ENCODE measurements at regions not wholly inside any gene's neighbourhood (a gene's known extent, or its start where the extent isn't known, plus 50 kb on each side); places are given as distances from the start of the nearest gene placed in this dataset.

- H2AFZ ChIP-seq = no peak overlapping the region
- WGBS (ENCODE audit: low lambda C conversion rate, missing lambda C conversion rate) = 52% methylated on average over 1 of the region's 1 CpG
- no peaks in the 10 kb centered on the region for H4K20me1 ChIP-seq (ENCODE audit: insufficient read depth, poor library complexity, severe bottlenecking)
- no peaks in the 10 kb centered on the region for H3K4me1 ChIP-seq (ENCODE audit: insufficient read depth)
- H3K9me3 ChIP-seq (ENCODE audit: low read depth) = no peaks in the 10 kb centered on the region
- no peak overlapping the region for H3K27ac ChIP-seq
- no peak overlapping the region for H3K4me2 ChIP-seq
- H3K79me2 ChIP-seq = no peaks in the 10 kb centered on the region
- no peaks in the 10 kb centered on the region for H3K9me2 ChIP-seq (replicated peaks; ENCODE audit: insufficient read depth)
- no peaks in the 10 kb centered on the region for H3K36me3 ChIP-seq (replicated peaks; ENCODE audit: insufficient read depth, low read depth)
- H3K4me3 ChIP-seq = no peak overlapping the region
- DNase-seq (ENCODE audit: low spot score) = no peak
- H3K27me3 ChIP-seq = no peaks in the 10 kb centered on the region
- TF ChIP-seq EZH2phosphoT487 (IDR thresholded peaks at IDR 0.05; ENCODE audit: low read depth, severe bottlenecking, unreplicated experiment) (no peak), EZH2 (IDR thresholded peaks at IDR 0.05; ENCODE audit: borderline replicate concordance) (no peak)
- TF ChIP-seq, protein P1, sequence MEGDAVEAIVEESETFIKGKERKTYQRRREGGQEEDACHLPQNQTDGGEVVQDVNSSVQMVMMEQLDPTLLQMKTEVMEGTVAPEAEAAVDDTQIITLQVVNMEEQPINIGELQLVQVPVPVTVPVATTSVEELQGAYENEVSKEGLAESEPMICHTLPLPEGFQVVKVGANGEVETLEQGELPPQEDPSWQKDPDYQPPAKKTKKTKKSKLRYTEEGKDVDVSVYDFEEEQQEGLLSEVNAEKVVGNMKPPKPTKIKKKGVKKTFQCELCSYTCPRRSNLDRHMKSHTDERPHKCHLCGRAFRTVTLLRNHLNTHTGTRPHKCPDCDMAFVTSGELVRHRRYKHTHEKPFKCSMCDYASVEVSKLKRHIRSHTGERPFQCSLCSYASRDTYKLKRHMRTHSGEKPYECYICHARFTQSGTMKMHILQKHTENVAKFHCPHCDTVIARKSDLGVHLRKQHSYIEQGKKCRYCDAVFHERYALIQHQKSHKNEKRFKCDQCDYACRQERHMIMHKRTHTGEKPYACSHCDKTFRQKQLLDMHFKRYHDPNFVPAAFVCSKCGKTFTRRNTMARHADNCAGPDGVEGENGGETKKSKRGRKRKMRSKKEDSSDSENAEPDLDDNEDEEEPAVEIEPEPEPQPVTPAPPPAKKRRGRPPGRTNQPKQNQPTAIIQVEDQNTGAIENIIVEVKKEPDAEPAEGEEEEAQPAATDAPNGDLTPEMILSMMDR (IDR thresholded peaks at IDR 0.05; ENCODE audit: poor library complexity) = no peak
Observed at GRCh38 chr4:108311313-108311712, 142.6 kb upstream of the LEF1 start.

- TF ChIP-seq EZH2phosphoT487 (IDR thresholded peaks at IDR 0.05; ENCODE audit: low read depth, severe bottlenecking, unreplicated experiment) (no peak), EZH2 (IDR thresholded peaks at IDR 0.05; ENCODE audit: borderline replicate concordance) (no peak)
- TF ChIP-seq, protein P1 (IDR thresholded peaks at IDR 0.05; ENCODE audit: poor library complexity) = no peak
- WGBS (ENCODE audit: low lambda C conversion rate, missing lambda C conversion rate) = 51% methylated on average over 5 of the region's 5 CpGs
- Histone ChIP-seq H3K79me2 (no peaks in the 10 kb centered on the region), H3K4me2 (no peak overlapping the region), H3K9me3 (ENCODE audit: low read depth) (no peaks in the 10 kb centered on the region), H3K4me1 (ENCODE audit: insufficient read depth) (no peaks in the 10 kb centered on the region), H3K36me3 (replicated peaks; ENCODE audit: insufficient read depth, low read depth) (no peaks in the 10 kb centered on the region), H4K20me1 (ENCODE audit: insufficient read depth, poor library complexity, severe bottlenecking) (no peaks in the 10 kb centered on the region), H2AFZ (no peak overlapping the region), H3K27ac (no peak overlapping the region), H3K4me3 (no peak overlapping the region), H3K9me2 (replicated peaks; ENCODE audit: insufficient read depth) (no peaks in the 10 kb centered on the region), H3K27me3 (no peaks in the 10 kb centered on the region)
- no peak for DNase-seq (ENCODE audit: low spot score)
Observed at GRCh38 chr4:108303488-108304177, 134.9 kb upstream of the LEF1 start.

DNA sequence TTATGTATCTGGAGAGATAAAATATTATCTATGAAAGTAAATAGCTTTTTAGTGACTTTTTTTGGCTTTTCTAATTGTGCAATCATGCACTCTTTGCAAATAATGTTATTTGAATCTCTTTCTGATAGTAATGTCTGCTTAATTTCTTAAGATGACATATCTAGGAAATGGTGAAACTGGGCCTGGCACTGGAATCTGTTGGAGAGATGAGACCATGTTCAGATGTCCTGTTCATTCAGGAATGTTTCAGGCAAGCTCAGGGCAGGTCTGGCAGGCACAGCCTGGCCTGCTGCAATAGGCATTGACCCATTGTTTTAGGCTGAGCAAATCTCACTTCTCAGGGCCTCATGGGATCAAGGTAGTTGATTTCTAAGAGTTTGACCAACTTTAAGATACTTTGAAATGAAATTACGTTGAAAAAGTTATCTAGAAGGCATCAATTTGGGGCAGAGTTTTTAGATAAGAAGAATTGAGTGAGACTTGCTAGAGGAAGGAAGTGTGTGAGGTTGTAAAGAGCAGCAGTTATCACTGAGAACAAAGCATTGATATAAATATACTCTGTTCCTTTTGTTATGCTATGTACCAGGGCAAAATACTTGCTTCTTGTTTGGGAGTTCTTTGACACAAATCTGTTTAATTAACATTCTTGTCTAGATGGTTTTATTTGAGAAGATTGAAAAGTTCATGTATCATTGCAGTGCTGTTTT lies 133.0 kb upstream of the LEF1 start:
- H3K4me3 ChIP-seq = no peak overlapping the region
- no peak overlapping the region for H3K27ac ChIP-seq
- no peaks in the 10 kb centered on the region for H3K79me2 ChIP-seq
- H2AFZ ChIP-seq = no peak overlapping the region
- no peaks in the 10 kb centered on the region for H3K9me3 ChIP-seq (ENCODE audit: low read depth)
- TF ChIP-seq EZH2 (IDR thresholded peaks at IDR 0.05; ENCODE audit: borderline replicate concordance) = no peak
- TF ChIP-seq, protein P1 (IDR thresholded peaks at IDR 0.05; ENCODE audit: poor library complexity) = no peak
- no peak for TF ChIP-seq EZH2phosphoT487 (IDR thresholded peaks at IDR 0.05; ENCODE audit: low read depth, severe bottlenecking, unreplicated experiment)
- H3K36me3 ChIP-seq (replicated peaks; ENCODE audit: insufficient read depth, low read depth) = no peaks in the 10 kb centered on the region
- no peaks in the 10 kb centered on the region for H4K20me1 ChIP-seq (ENCODE audit: insufficient read depth, poor library complexity, severe bottlenecking)
- no peak overlapping the region for H3K4me2 ChIP-seq
- no peaks in the 10 kb centered on the region for H3K9me2 ChIP-seq (replicated peaks; ENCODE audit: insufficient read depth)
- no peaks in the 10 kb centered on the region for H3K27me3 ChIP-seq
- DNase-seq (ENCODE audit: low spot score) = peak; percentile 5
- WGBS (ENCODE audit: low lambda C conversion rate, missing lambda C conversion rate) = 16% methylated on average over 1 of the region's 1 CpG
- H3K4me1 ChIP-seq (ENCODE audit: insufficient read depth) = no peaks in the 10 kb centered on the region
